GM21717 (cell line): ENCODE measurements at regions not wholly inside any gene's neighbourhood (a gene's known extent, or its start where the extent isn't known, plus 50 kb on each side); places are given as distances from the start of the nearest gene placed in this dataset.
"Not testable (repeated sequence)": the region's sequence is repeated elsewhere in the genome, so short reads cannot be mapped to it uniquely, and the experiment has no call there.

Experiments used
- ATAC-seq: cut with Tn5 transposase; IDR thresholded peaks from one replicate; pipeline ENCODE4 v1.9.1; 2021; ENCODE audit warnings: mild to moderate bottlenecking, moderate library complexity; ENCODE audit not compliant: unreplicated experiment

GRCh38 chr17:72175787-72176515 is 55.1 kb downstream of the SOX9 start:
- no peak for ATAC-seq

DNA sequence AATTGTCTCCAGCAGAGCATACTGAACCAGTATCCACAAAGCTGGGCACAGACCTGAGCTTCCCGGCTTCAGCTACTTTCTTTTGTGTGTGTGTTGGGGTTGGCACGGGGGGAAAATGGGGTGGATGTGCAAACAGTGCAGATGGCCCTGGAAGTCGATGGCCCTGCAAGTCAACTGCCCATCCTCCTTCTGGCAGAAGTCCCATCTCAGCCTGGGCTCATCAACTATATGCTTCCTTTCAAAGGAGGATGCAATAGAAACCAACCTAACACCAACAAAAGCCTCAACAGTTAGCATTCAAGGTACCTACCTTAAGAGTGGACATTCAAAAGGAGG is 55.7 kb downstream of the SOX9 start:
- ATAC-seq: no peak

GRCh38 chr17:72176951-72177660 is 56.3 kb downstream of the SOX9 start:
- ATAC-seq: no peak

DNA sequence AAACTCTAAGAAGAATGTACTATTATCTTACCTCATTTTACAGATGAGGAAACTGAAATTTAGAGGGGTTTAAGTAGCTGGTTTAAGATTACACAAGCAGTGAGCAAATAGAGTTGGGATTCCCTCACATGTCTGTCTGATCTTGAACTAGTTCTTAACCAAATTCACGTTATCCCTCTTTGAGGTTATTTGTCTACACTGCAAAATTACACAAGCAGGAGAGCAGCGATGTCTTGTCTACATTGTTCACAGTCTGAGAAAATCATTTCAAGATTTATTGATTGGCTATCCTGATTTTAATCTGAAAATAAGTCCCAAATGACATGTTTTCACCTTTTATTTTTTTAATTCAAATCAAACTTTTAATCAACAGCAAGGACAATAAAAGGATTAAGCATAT is 56.9 kb downstream of the SOX9 start:
- no peak for ATAC-seq

DNA sequence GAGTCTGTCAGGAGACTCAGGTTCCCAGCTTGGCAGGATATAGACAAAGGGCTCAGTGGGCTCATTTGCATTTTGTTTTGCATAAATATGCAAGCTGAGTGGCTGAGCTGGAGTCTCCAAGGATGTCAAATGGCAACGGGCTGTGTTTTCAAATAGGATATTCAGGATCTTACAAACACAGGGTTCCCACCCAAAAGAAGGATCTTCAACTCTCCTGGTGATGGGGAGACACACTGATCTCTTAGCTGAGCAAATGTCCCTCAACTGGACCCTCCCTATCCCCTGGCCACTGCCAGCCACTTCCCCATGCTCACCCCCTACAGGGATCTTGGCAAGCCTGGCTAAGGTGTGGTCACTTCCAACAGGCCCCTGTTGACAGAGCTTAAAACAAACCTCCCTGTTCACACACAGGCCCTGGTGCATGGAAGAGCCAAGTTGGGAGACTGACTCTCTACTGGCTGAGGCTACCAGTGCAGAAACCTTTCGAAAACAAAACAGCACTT is 61.6 kb downstream of the SOX9 start:
- ATAC-seq: no peak

GRCh38 chr17:72183194-72183685 is 62.4 kb downstream of the SOX9 start:
- no peak for ATAC-seq

- ATAC-seq: no peak
Measured at GRCh38 chr17:72184805-72185204, 64.0 kb downstream of the SOX9 start.

GRCh38 chr17:72185564-72185963 is 64.7 kb downstream of the SOX9 start:
- no peak for ATAC-seq

DNA sequence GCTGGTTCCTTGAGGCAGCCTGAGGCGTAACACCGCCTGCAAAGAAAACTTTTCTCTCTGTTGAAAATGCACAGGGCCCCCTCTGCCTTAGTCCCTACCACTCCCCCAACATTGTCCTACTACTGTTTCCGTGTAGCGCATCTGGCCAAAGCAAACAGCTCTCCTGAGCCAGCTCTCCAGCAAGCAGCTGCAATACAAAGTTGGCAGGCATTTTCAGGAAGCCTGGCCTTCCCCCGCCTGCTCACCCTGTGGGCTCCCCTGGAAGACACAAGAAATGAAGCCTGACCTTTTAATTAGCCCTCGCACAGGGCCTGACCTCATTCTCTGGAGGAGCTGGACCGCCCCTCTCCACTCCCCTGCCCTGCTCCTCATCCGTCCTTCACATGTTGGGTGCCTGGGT is 66.7 kb downstream of the SOX9 start:
- ATAC-seq: no peak

DNA sequence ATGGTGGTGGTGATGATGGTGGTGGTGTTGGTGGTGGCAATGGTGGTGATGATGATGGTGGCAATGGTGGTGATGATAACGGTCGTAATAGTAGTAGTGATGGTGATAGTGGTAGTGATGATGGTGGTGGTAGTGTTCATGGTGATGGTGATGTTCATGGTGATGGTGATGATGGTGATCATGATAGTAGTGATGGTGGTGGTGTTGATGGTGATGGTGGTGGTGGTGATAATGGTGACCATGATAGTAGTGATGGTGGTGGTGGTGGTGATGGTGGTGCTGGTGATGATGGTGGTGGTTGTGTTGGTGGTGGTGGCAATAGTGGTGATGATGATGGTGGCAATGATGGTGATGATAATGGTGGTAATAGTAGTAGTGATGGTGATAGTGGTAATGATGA is 68.0 kb downstream of the SOX9 start:
- ATAC-seq: no peak

- ATAC-seq: no peak
Measured at GRCh38 chr17:72189768-72190593, 69.2 kb downstream of the SOX9 start.

GRCh38 chr17:72191356-72191755 is 70.5 kb downstream of the SOX9 start:
- ATAC-seq: no peak

- ATAC-seq: no peak
Measured at GRCh38 chr17:72191921-72192799, 71.3 kb downstream of the SOX9 start.

DNA sequence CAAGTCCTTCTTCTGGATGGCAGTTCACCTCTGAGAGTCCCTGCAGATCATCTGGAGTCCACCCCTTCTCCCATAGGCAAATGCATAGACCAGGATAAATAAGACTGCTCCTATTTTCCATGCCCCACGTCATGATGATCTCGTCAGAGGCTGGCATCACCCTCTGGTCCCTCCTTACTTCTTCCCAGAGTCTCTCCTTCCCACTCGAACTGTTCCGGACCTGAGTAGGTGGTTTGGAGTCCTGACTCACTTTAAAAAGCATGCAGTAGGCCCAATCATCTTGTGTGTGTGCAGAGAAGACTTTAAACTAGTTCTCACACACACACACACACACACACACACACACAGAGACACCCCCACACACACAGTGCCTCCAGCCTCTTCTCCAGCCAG is 72.0 kb downstream of the SOX9 start:
- ATAC-seq: no peak

- ATAC-seq: no peak
Measured at GRCh38 chr17:72193391-72194106, 72.7 kb downstream of the SOX9 start.

DNA sequence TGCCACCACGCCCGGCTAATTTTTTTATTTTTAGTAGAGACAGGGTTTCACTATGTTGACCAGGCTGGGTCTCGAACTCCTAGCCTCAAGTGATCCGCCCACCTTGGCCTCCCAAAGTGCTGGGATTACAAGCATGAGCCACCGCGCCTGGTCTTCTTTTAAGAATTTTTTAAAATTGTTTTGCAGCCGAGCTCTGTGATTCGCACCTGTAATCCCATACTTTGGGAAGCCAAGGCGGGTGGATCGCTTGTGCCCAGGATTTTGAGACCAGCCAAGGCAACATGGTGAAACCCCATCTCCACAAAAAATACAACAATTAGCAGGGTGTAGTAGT is 73.3 kb downstream of the SOX9 start:
- ATAC-seq: not testable (repeated sequence)

GRCh38 chr17:72199256-72199655 is 78.4 kb downstream of the SOX9 start:
- no peak for ATAC-seq

DNA sequence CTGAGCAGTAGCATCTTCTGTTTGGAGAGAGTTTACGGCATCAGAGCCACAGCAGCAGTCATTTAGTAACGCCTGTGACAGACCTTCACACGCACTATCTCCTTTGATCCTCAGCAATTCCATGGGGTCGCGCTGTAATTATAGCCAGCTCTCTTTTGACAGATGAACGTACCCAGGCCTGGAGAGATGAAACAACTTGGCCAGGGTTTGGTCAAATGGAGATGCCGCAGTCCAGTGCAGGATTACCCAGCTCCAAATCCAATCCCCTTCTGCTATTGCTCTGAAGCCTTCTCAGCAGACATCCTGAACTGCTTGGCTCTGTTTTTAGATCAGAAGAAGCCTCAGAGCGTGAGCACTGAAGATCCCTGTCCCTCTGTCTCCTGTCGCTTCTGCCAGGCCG is 83.9 kb downstream of the SOX9 start:
- ATAC-seq: no peak

GRCh38 chr17:72205357-72205756 is 84.5 kb downstream of the SOX9 start:
- no peak for ATAC-seq

- no peak for ATAC-seq
Measured at GRCh38 chr17:72205822-72206221, 85.0 kb downstream of the SOX9 start.
